Prostate gland (tissue), 2 donors: ENCODE measurements at regions not wholly inside any gene's neighbourhood (a gene's known extent, or its start where the extent isn't known, plus 50 kb on each side); places are given as distances from the start of the nearest gene placed in this dataset.

ENCODE experiments used
- DNase-seq: peaks from one replicate; pipeline ENCODE4 v3.0.0-alpha.2; 2019; ENCODE audit warnings: low spot score
- H3K27ac ChIP-seq, 2 donors: fragments of 200-600 bp; sonication (generic); 2 replicates each; pipeline ENCODE4 v1.5.1; 2017 to 2019
- H3K27me3 ChIP-seq: fragments of 200-600 bp; sonication (generic); replicated peaks from 2 replicates; pipeline ENCODE4 v1.5.1; 2019; ENCODE audit not compliant: insufficient read depth
- H3K36me3 ChIP-seq, 2 donors: fragments of 200-600 bp; sonication (generic); 1 replicate in 1 of 2; 2 replicates in 1 of 2; pipeline versions ENCODE4 v1.5.1 to v1.8.1; 2017 to 2019
- H3K4me1 ChIP-seq: fragments of 200-600 bp; sonication (generic); replicated peaks from 2 replicates; pipeline ENCODE4 v1.5.1; 2019
- H3K4me3 ChIP-seq, 2 donors: fragments of 200-600 bp; sonication (generic); 2 replicates each; pipeline ENCODE4 v1.5.1; 2017 to 2019
- H3K9me3 ChIP-seq: fragments of 200-600 bp; sonication (generic); 2 replicates; pipeline ENCODE4 v1.5.1; 2017
- POLR2A ChIP-seq: fragments of 450-650 bp; IDR thresholded peaks from one replicate; pipeline ENCODE4 v1.6.1; 2016; ENCODE audit warnings: antibody characterized with exemption, mild to moderate bottlenecking
- POLR2AphosphoS5 ChIP-seq: sonication (generic); formaldehyde crosslinking; IDR thresholded peaks from one replicate; pipeline ENCODE4 v1.6.1; 2017; ENCODE audit warnings: antibody characterized with exemption
- WGBS: methylation state at CpG from one replicate; pipeline ENCODE4 v1.1.5; 2018; 5-methylcytosine and 5-hydroxymethylcytosine counted together
- intact Hi-C: fragments of 100-400 bp; cut with DNase I; formaldehyde crosslinking; loops from one replicate; pipeline ENCODE4 v1.14.2; 2022
- TF ChIP-seq, protein P1 (sequence below), 4 experiments: fragments of 200-600 bp in 2 of 4; fragments of 450-650 bp in 2 of 4; sonication (generic) in 2 of 4; IDR thresholded peaks; 1 replicate in 3 of 4; 2 replicates in 1 of 4; pipeline ENCODE4 v1.5.1; 2016 to 2019; ENCODE audit warnings: antibody characterized with exemption in 4 of 4, mild to moderate bottlenecking in 2 of 4, moderate library complexity in 2 of 4

DNA sequence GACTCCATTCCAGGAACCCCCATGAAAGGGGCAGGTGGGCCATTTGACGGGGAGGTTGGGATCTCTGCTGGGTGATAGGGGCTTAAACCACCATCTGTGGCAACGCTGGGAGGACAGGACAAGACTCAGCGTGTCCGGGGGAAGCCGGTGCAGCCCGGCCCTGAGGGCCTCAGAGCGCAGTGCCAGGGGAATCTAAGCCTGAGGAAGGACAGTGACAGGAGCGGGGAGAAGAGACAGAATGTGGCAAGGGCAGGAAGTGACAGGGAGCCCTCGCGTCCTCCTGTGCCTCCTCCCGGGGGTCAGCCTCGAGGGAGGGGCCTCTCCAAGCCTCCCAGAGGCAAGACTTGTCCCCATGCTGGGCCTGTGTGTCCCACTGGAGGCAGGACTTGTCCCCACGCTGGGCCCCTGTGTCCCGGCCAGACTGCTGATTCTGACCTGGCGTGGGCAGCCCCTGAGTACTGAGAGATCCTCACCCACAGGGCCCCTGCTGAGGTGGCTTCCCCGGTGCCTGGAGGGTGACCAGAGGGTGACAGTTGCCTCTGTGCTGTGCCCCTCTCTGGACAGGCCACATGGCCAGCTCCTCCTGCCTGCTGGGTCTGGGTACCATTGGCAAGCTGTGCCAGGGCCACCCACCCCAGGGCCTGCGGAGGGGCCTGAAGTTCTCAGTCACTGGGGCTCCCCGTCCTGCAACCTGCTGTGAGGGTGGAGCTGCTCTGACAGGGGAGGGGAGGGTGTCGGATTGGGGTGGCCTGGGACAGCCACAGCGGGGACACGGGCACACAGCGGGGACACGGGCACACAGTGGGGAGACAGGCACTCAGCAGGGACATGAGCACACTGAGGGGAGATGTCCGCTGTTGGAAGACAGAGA lies 676.2 kb downstream of the BRD1 start:
- DNase-seq = no peak
- peaks cover 15% of the 10 kb centered on the region for H3K27me3 ChIP-seq
- WGBS = 50% methylated on average over 24 of the region's 24 CpGs
- no peaks in the 10 kb centered on the region for H3K9me3 ChIP-seq
- no peak overlapping the region for H3K4me3 ChIP-seq
- TF ChIP-seq POLR2A (no peak), POLR2AphosphoS5 (no peak)
- TF ChIP-seq, protein P1, sequence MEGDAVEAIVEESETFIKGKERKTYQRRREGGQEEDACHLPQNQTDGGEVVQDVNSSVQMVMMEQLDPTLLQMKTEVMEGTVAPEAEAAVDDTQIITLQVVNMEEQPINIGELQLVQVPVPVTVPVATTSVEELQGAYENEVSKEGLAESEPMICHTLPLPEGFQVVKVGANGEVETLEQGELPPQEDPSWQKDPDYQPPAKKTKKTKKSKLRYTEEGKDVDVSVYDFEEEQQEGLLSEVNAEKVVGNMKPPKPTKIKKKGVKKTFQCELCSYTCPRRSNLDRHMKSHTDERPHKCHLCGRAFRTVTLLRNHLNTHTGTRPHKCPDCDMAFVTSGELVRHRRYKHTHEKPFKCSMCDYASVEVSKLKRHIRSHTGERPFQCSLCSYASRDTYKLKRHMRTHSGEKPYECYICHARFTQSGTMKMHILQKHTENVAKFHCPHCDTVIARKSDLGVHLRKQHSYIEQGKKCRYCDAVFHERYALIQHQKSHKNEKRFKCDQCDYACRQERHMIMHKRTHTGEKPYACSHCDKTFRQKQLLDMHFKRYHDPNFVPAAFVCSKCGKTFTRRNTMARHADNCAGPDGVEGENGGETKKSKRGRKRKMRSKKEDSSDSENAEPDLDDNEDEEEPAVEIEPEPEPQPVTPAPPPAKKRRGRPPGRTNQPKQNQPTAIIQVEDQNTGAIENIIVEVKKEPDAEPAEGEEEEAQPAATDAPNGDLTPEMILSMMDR (IDR thresholded peaks at IDR 0.05) = no peak
- no peak overlapping the region for H3K27ac ChIP-seq
- intact Hi-C loops = no loop called here
- no peaks in the 10 kb centered on the region for H3K36me3 ChIP-seq
- no peaks in the 10 kb centered on the region for H3K4me1 ChIP-seq

DNA sequence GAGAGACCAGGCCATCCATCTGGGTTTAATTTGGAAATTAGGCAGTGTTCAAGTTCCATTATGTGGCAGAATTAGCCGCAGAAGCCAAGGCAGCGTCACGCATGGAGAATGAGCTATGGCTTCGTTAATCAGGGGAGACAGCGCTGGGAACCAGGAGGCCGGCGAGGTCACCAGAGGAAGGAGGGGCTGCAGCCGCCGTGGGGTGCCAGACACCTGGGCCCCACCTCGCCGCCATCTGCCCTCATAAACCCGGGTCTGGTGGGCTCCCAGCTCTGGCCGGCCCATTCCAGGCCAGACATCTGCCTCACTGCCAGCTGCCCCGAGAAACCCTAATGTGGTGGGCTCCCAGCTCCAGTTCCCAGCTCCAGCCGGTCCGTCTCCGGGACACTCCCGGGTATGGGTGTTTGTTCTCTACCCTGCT lies 676.9 kb downstream of the BRD1 start:
- peaks cover 15% of the 10 kb centered on the region for H3K27me3 ChIP-seq
- 37% methylated on average over 18 of the region's 18 CpGs for WGBS
- no peaks in the 10 kb centered on the region for H3K36me3 ChIP-seq
- TF ChIP-seq, protein P1 (IDR thresholded peaks at IDR 0.05) = no peak
- TF ChIP-seq POLR2AphosphoS5 = no peak
- no peak for TF ChIP-seq POLR2A
- no peak for DNase-seq
- H3K9me3 ChIP-seq = no peaks in the 10 kb centered on the region
- intact Hi-C loops = no loop called here
- H3K27ac ChIP-seq = no peak overlapping the region
- no peaks in the 10 kb centered on the region for H3K4me1 ChIP-seq
- no peak overlapping the region for H3K4me3 ChIP-seq

DNA sequence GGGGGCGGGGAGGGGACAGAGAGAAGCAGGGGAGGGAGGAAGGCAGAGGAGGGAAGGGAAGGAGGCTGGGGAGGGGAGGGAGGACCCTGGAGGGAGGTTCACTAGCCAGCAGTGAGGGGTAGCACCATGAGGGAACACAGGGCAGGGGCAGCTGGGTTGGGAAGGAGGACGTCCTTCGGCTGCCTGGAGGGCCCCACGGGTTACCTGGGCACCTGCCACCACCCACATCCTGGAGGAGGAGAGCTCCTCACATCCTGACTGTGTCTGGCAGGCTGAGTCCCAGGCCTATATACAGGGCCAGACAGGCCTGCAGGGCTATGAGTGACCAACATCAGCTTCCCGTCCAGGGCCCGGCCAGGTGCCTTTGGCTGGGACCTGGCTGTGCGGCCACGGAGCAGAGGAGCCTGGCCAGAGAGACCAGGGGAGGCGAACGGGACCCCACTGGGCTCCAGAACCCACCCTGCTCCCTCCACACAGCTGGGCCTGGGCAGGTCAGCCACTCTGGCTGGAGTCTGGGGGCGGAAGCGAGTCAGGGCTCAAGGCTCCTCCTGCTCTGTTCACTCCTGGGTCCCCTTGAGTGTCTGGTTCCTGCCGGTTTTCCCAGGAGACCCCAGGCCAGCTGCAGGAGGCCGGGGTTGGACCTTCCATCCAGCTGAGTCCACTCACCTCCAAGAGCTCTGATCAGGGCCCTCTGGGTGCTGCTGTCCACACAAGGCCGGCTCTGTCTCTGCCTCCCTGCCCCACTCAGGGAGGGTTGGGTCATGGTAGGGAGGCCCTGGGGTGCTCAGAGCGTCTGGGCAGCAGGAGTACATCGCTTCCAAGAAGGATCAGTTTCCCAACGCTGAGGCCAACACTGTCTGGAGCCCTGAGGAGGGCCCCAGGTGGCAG lies 677.7 kb downstream of the BRD1 start:
- TF ChIP-seq POLR2AphosphoS5 (no peak), POLR2A (no peak)
- TF ChIP-seq, protein P1 (IDR thresholded peaks at IDR 0.05) = no peak
- intact Hi-C loops = no loop called here
- Histone ChIP-seq H3K9me3 (no peaks in the 10 kb centered on the region), H3K27ac (no peak overlapping the region), H3K27me3 (peaks cover 15% of the 10 kb centered on the region), H3K4me1 (no peaks in the 10 kb centered on the region), H3K36me3 (no peaks in the 10 kb centered on the region), H3K4me3 (no peak overlapping the region)
- DNase-seq = no peak
- WGBS = 76% methylated on average over 17 of the region's 18 CpGs

DNA sequence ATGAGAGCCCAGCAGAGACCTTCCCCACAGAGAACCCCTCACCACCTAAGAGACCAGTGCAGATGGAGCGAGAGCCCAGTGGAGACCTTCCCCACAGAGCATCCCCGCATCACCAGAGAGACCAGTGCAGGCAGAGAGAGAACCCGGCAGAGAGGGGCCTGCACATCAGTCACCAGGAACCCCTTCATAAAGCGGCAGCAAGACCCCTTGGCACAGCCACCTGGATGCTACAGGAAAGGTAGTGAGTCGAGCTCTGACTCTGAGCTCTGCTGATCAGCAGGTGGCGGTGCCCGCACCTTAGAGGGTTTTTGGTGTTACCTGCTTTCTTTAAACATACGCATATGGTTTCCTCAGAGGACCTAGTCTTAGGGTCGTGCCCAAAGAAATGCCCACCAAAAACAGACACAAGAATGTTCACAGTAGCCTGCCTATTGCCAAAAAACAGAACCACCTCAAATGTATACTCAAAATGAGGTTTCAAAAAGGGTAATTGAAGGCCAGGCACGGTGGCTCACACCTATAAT lies 678.7 kb downstream of the BRD1 start:
- Histone ChIP-seq H3K27me3 (peaks cover 15% of the 10 kb centered on the region), H3K9me3 (no peaks in the 10 kb centered on the region), H3K4me3 (no peak overlapping the region), H3K4me1 (no peaks in the 10 kb centered on the region), H3K27ac (no peak overlapping the region), H3K36me3 (no peaks in the 10 kb centered on the region)
- no peak for TF ChIP-seq POLR2AphosphoS5
- TF ChIP-seq, protein P1 (IDR thresholded peaks at IDR 0.05) = no peak
- no peak for TF ChIP-seq POLR2A
- WGBS = 89% methylated on average over 10 of the region's 10 CpGs
- DNase-seq = no peak
- intact Hi-C loops = no loop called here
